HCT116 (cell line): ENCODE measurements at regions not wholly inside any gene's neighbourhood (a gene's known extent, or its start where the extent isn't known, plus 50 kb on each side); places are given as distances from the start of the nearest gene placed in this dataset.

Source experiments
- ATAC-seq: fragments of 200-7000 bp; cut with Tn5 transposase; 2 replicates; pipeline ENCODE4 v1.9.1; 2020; ENCODE audit warnings: mild to moderate bottlenecking, moderate library complexity
- BruUV-seq: library from RNA; stranded (reverse); fragments of 400-500 nt; replicated peaks from 2 replicates; lab custom pipeline; 2021; lab: Mats Ljungman, UMichigan
- CTCF ChIA-PET: fragments of 300-600 bp; sonication (Branson Sonifier 250); formaldehyde crosslinking; loops from one replicate; lab custom pipeline; 2021; ENCODE audit warnings: antibody characterized with exemption; lab: Charles Lee
- POLR2A ChIA-PET: fragments of 300-600, 350-600 bp; sonication (Branson Sonifier 250); formaldehyde crosslinking; loops from one replicate; lab custom pipeline; 2021; ENCODE audit warnings: antibody characterized with exemption; lab: Charles Lee
- RAD21 ChIA-PET, 2 experiments: fragments of 300-600 bp; sonication (Branson Sonifier 250); formaldehyde crosslinking; loops; one replicate each; lab custom pipeline; 2023; ENCODE audit warnings: low total read pairs in 2 of 2; ENCODE audit not compliant: uncharacterized antibody in 2 of 2, unreplicated experiment in 2 of 2, low non-redundant PET in 1 of 2; lab: Charles Lee
- DNase-seq: peaks from one replicate; pipeline ENCODE4 v3.0.0-alpha.2; 2010; ENCODE audit warnings: low read depth, low spot score
- H2AFZ ChIP-seq: fragments of 200-600 bp; shearing (Covaris generic), sonication (generic); 2 replicates; pipeline ENCODE4 v1.6.1; 2017; ENCODE audit warnings: low read depth, mixed run types, mixed read lengths, antibody characterized with exemption, low read length; ENCODE audit not compliant: poor library complexity, severe bottlenecking
- H3K27ac ChIP-seq: 2 replicates; pipeline ENCODE4 v1.5.1; 2012; ENCODE audit warnings: low read depth, low read length
- H3K27me3 ChIP-seq: fragments of 200-600 bp; sonication (generic); 2 replicates; pipeline ENCODE4 v1.6.1; 2016; ENCODE audit warnings: mixed run types, low read length, mixed read lengths; ENCODE audit not compliant: insufficient read depth
- H3K36me3 ChIP-seq, 2 experiments: fragments of 200-500 bp in 1 of 2; fragments of 200-600 bp in 1 of 2; sonication (Bioruptor generic) in 1 of 2; sonication (generic) in 1 of 2; 2 replicates each; pipeline versions ENCODE4 v1.5.1 to v1.6.1; 2014 to 2016; ENCODE audit warnings: low read length in 2 of 2, inconsistent platforms in 1 of 2, mixed read lengths in 1 of 2, mixed run types in 1 of 2; ENCODE audit not compliant: insufficient read depth in 2 of 2, control insufficient read depth in 1 of 2
- H3K4me1 ChIP-seq, 2 experiments: fragments of 200-600 bp in 1 of 2; sonication (generic) in 1 of 2; 2 replicates each; pipeline versions ENCODE4 v1.5.1 to v1.6.1; 2012 to 2017; ENCODE audit warnings: low read length in 2 of 2, inconsistent platforms in 1 of 2, mild to moderate bottlenecking in 1 of 2, mixed read lengths in 1 of 2, mixed run types in 1 of 2, moderate library complexity in 1 of 2; ENCODE audit not compliant: insufficient read depth in 2 of 2, control insufficient read depth in 1 of 2
- H3K4me2 ChIP-seq: fragments of 200-600 bp; sonication (generic); 2 replicates; pipeline ENCODE4 v1.6.1; 2017; ENCODE audit warnings: mixed run types, low read length, mixed read lengths
- H3K4me3 ChIP-seq, 2 experiments: fragments of 200-600 bp in 1 of 2; sonication (generic) in 1 of 2; replicated peaks in 1 of 2; 2 replicates each; pipeline ENCODE4 v1.5.1; 2011 to 2016; ENCODE audit warnings: low read length in 2 of 2, control low read depth in 1 of 2, low read depth in 1 of 2, mild to moderate bottlenecking in 1 of 2, mixed read lengths in 1 of 2, mixed run types in 1 of 2
- H3K79me2 ChIP-seq: fragments of 200-600 bp; sonication (generic); 2 replicates; pipeline ENCODE4 v1.6.1; 2017; ENCODE audit warnings: mild to moderate bottlenecking, mixed run types, low read length, moderate library complexity, mixed read lengths; ENCODE audit not compliant: insufficient read depth
- H3K9ac ChIP-seq: fragments of 200-600 bp; sonication (generic); 2 replicates; pipeline ENCODE4 v1.6.1; 2016; ENCODE audit warnings: low read length, mixed read lengths
- H3K9me2 ChIP-seq: fragments of 200-600 bp; sonication (generic), shearing (Covaris generic); 2 replicates; pipeline ENCODE4 v1.6.1; 2017; ENCODE audit warnings: mixed run types, mild to moderate bottlenecking, moderate library complexity; ENCODE audit not compliant: insufficient read depth
- H3K9me3 ChIP-seq, 2 experiments: fragments of 200-500 bp in 1 of 2; fragments of 200-600 bp in 1 of 2; sonication (Bioruptor generic) in 1 of 2; sonication (generic) in 1 of 2; 2 replicates each; pipeline ENCODE4 v1.6.1; 2014 to 2017; ENCODE audit warnings: low read length in 2 of 2, mixed read lengths in 2 of 2, inconsistent platforms in 1 of 2, low read depth in 1 of 2, mild to moderate bottlenecking in 1 of 2, mixed run types in 1 of 2, moderate library complexity in 1 of 2; ENCODE audit not compliant: control insufficient read depth in 1 of 2, insufficient read depth in 1 of 2
- H4K20me1 ChIP-seq: fragments of 200-600 bp; sonication (generic), shearing (Covaris generic); 2 replicates; pipeline ENCODE4 v1.6.1; 2017; ENCODE audit warnings: mixed run types, mild to moderate bottlenecking, moderate library complexity; ENCODE audit not compliant: insufficient read depth
- CEBPB ChIP-seq: IDR thresholded peaks from 2 replicates; pipeline ENCODE4 v1.6.1; 2012; ENCODE audit warnings: low read depth
- EZH2phosphoT487 ChIP-seq: fragments of 200-600 bp; IDR thresholded peaks from 2 replicates; pipeline ENCODE4 v1.6.1; 2018; ENCODE audit warnings: antibody characterized with exemption, borderline replicate concordance
- FOSL1 ChIP-seq: IDR thresholded peaks from 2 replicates; pipeline ENCODE4 v1.6.1; 2012; ENCODE audit warnings: low read depth
- POLR2AphosphoS5 ChIP-seq: IDR thresholded peaks from 2 replicates; pipeline ENCODE4 v1.6.1; 2011; ENCODE audit warnings: mild to moderate bottlenecking, low read depth, low read length, moderate library complexity
- RAD21 ChIP-seq: IDR thresholded peaks from 2 replicates; pipeline ENCODE4 v1.6.1; 2012; ENCODE audit warnings: low read depth, mild to moderate bottlenecking
- REST ChIP-seq: IDR thresholded peaks from 2 replicates; pipeline ENCODE4 v1.6.1; 2012; ENCODE audit warnings: low read depth
- ZFX ChIP-seq: fragments of 450-650 bp; IDR thresholded peaks from 2 replicates; pipeline ENCODE4 v1.6.1; 2017
- intact Hi-C: fragments of 100-400 bp; cut with micrococcal nuclease; formaldehyde crosslinking; loops from 2 replicates; pipeline ENCODE4 v1.10.0; 2022

- TF ChIP-seq FOSL1 (no peak), CEBPB (no peak)
These were observed 333.3 kb downstream of the HAO1 start (continued) for GRCh38 chr20:7606941-7607340.

GRCh38 chr20:7608250-7608649, 332.0 kb downstream of the HAO1 start:
- intact Hi-C loops: no loop called here
- CTCF ChIA-PET: no interaction called here
- no TSS peak for BruUV-seq
- H3K4me1 ChIP-seq: no peaks in the 10 kb centered on the region
- DNase-seq: no peak
- H3K36me3 ChIP-seq: no peaks in the 10 kb centered on the region
- H4K20me1 ChIP-seq: no peaks in the 10 kb centered on the region
- no peaks in the 10 kb centered on the region for H3K9me2 ChIP-seq
- no peak for TF ChIP-seq FOSL1
- TF ChIP-seq ZFX: no peak
- TF ChIP-seq REST: peak; percentile 43
- no peak for TF ChIP-seq POLR2AphosphoS5
- no peaks in the 10 kb centered on the region for H3K27me3 ChIP-seq
- no peak overlapping the region for H3K4me3 ChIP-seq
- POLR2A ChIA-PET: no interaction called here
- H2AFZ ChIP-seq: no peak overlapping the region
- H3K9ac ChIP-seq: no peak overlapping the region
- no peak overlapping the region for H3K4me2 ChIP-seq
- no peaks in the 10 kb centered on the region for H3K79me2 ChIP-seq
- no peak for ATAC-seq
- H3K27ac ChIP-seq: no peak overlapping the region
- H3K9me3 ChIP-seq: peaks cover 0 to 5% of the 10 kb centered on the region in 2 experiments; a peak in 3 of 4 replicates
- RAD21 ChIA-PET: no interaction called here

- ChIA-PET RAD21 (no interaction called here), CTCF (no interaction called here), POLR2A (no interaction called here)
- no peaks in the 10 kb centered on the region for H4K20me1 ChIP-seq
- DNase-seq (no peak), ATAC-seq (no peak)
- H2AFZ ChIP-seq: no peak overlapping the region
- no peaks in the 10 kb centered on the region for H3K9me2 ChIP-seq
- H3K79me2 ChIP-seq: no peaks in the 10 kb centered on the region
- intact Hi-C loops: no loop called here
- H3K4me2 ChIP-seq: no peak overlapping the region
- TF ChIP-seq CEBPB: no peak
- TF ChIP-seq RAD21: no peak
- TF ChIP-seq EZH2phosphoT487: no peak
- TF ChIP-seq POLR2AphosphoS5: no peak
- BruUV-seq: no TSS peak
- peaks cover 0 to 5% of the 10 kb centered on the region in 2 experiments; a peak in 3 of 4 replicates for H3K9me3 ChIP-seq
- H3K27ac ChIP-seq: no peak overlapping the region
- no peak overlapping the region for H3K4me3 ChIP-seq
- H3K9ac ChIP-seq: no peak overlapping the region
- no peaks in the 10 kb centered on the region for H3K27me3 ChIP-seq
- H3K36me3 ChIP-seq: no peaks in the 10 kb centered on the region
- H3K4me1 ChIP-seq: no peaks in the 10 kb centered on the region
These were observed 331.0 kb downstream of the HAO1 start for GRCh38 chr20:7609251-7609650.
